PC-3 (cell line): ENCODE measurements at regions not wholly inside any gene's neighbourhood (a gene's known extent, or its start where the extent isn't known, plus 50 kb on each side); places are given as distances from the start of the nearest gene placed in this dataset.

ENCODE experiments used
- ATAC-seq: fragments of 200-7000 bp; cut with Tn5 transposase; 2 replicates; pipeline ENCODE4 v1.9.1; 2020; ENCODE audit warnings: mild to moderate bottlenecking, moderate library complexity
- BruUV-seq: library from RNA; stranded (reverse); fragments of 400-500 nt; replicated peaks from 2 replicates; lab custom pipeline; 2021; lab: Mats Ljungman, UMichigan
- CTCF ChIA-PET: fragments of 300-600 bp; sonication (Branson Sonifier 250); formaldehyde crosslinking; loops from one replicate; lab custom pipeline; 2022; ENCODE audit warnings: antibody characterized with exemption; lab: Charles Lee
- POLR2A ChIA-PET: fragments of 300-600 bp; sonication (Branson Sonifier 250); formaldehyde crosslinking; loops from one replicate; lab custom pipeline; 2022; ENCODE audit warnings: antibody characterized with exemption; ENCODE audit not compliant: unreplicated experiment; lab: Charles Lee
- DNase-seq: peaks from one replicate; pipeline ENCODE4 v3.0.0-alpha.2; 2015
- H2AFZ ChIP-seq: fragments of 300-600 bp; sonication (generic); 2 replicates; pipeline ENCODE4 v1.6.0; 2016; ENCODE audit warnings: antibody characterized with exemption, low read length
- H3F3A ChIP-seq: fragments of 300-600 bp; sonication (generic); one replicate; pipeline ENCODE4 v1.6.0; 2017; ENCODE audit warnings: antibody characterized with exemption, low read length, control low read depth, mild to moderate bottlenecking; ENCODE audit not compliant: unreplicated experiment
- H3K27ac ChIP-seq: fragments of 300-600 bp; sonication (generic); 2 replicates; pipeline ENCODE4 v1.5.1; 2016; ENCODE audit warnings: mild to moderate bottlenecking, low read length
- H3K27me3 ChIP-seq: fragments of 300-600 bp; sonication (generic); 2 replicates; pipeline ENCODE4 v1.6.1; 2016; ENCODE audit warnings: low read length, mixed read lengths
- H3K36me3 ChIP-seq: fragments of 300-600 bp; sonication (generic); 2 replicates; pipeline ENCODE4 v1.6.1; 2016; ENCODE audit warnings: low read depth, mixed run types, low read length, mixed read lengths
- H3K4me1 ChIP-seq: fragments of 300-600 bp; sonication (generic); 2 replicates; pipeline ENCODE4 v1.5.1; 2016; ENCODE audit warnings: low read length; ENCODE audit not compliant: insufficient read depth
- H3K4me2 ChIP-seq: fragments of 300-600 bp; sonication (generic); 2 replicates; pipeline ENCODE4 v1.6.0; 2016; ENCODE audit warnings: low read length
- H3K4me3 ChIP-seq: fragments of 300-600 bp; sonication (generic); 2 replicates; pipeline ENCODE4 v1.5.1; 2016; ENCODE audit warnings: mild to moderate bottlenecking, low read length, mixed read lengths
- H3K79me2 ChIP-seq: fragments of 300-600 bp; sonication (generic); 2 replicates; pipeline ENCODE4 v1.6.1; 2017; ENCODE audit warnings: low read length, mixed read lengths
- H3K9ac ChIP-seq: fragments of 300-600 bp; sonication (generic); 2 replicates; pipeline ENCODE4 v1.6.0; 2016; ENCODE audit warnings: mild to moderate bottlenecking, low read length
- H3K9me2 ChIP-seq: fragments of 300-600 bp; sonication (generic); replicated peaks from 2 replicates; pipeline ENCODE4 v1.6.1; 2016; ENCODE audit warnings: mixed run types, low read length, mixed read lengths
- H3K9me3 ChIP-seq: fragments of 300-600 bp; sonication (generic); 2 replicates; pipeline ENCODE4 v1.6.1; 2016; ENCODE audit warnings: low read length, mixed read lengths
- H4K20me1 ChIP-seq: fragments of 300-600 bp; sonication (generic); 2 replicates; pipeline ENCODE4 v1.6.1; 2016; ENCODE audit warnings: low read length, mixed read lengths
- EZH2 ChIP-seq: fragments of 300-600 bp; sonication (generic); IDR thresholded peaks from one replicate; pipeline ENCODE4 v1.6.1; 2017; ENCODE audit warnings: antibody characterized with exemption, mild to moderate bottlenecking, low read length; ENCODE audit not compliant: unreplicated experiment
- EZH2phosphoT487 ChIP-seq: fragments of 300-600 bp; sonication (generic); IDR thresholded peaks from 2 replicates; pipeline ENCODE4 v1.6.1; 2018; ENCODE audit warnings: mild to moderate bottlenecking, antibody characterized with exemption, low read length, borderline replicate concordance
- intact Hi-C: fragments of 100-400 bp; cut with micrococcal nuclease; formaldehyde crosslinking; loops from 2 replicates; pipeline ENCODE4 v1.9.0; 2023
- TF ChIP-seq, protein P1 (sequence below): fragments of 300-600 bp; sonication (generic); conservative IDR thresholded peaks from 2 replicates; pipeline ENCODE4 v1.5.1; 2017; ENCODE audit warnings: antibody characterized with exemption, low read depth, mild to moderate bottlenecking, low read length

DNA sequence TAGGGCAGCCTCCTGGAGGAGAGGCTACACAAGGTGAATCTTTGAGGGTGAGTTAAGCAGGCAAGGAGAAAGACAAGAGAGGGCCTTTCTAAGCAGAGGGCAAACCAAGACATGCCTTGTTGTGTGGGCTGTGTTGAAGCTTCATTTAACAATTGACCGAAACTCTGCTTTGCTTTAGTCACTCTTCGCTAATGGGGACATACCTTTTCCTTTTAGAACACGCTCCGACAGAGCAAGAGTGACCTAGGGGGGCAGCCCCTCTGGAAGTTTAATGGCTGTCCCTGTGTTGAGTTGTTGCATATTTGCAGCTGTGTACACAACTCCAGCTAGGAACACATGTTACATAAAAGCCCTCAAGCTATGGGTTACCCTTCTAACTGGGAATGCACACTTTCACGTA, 218.1 kb upstream of the WWC1 start:
- no peaks in the 10 kb centered on the region for H3K9me2 ChIP-seq

DNA sequence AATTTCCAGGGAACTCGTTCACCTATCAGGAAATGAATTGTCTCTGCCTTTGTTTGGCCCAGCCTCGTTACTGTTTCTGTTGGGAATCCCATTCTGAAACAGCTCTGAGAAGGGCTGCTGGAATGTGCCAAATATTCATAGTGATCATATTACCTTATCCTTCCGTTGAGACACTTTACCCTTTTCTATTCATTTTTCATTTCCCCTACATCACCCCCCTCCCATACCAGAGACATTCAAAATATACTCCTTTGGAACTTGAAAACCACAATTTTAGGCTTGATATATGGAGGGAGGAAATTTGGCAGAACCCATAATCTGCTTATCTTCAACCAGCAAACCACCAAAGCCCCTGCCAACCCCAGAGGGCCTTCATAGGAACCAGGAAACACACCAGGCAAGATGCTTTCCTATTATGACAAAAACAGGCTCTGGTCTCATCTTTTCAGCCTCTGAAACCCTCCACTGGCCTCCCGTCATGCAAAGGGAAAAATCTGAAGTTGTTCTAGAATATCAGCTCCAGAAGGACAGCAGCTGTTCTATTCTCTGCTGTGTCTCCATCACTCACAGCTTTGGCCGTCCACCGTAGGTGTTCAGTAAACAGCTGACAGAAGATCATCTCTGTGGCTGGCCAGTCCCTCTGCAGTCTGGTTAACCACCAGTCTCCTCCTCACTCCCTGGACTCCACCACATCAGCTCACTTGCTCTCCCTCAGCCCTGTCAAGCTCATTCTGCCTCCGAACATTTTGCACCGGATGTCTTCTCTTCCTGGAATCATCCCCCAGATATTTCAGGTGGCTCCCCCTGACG, 217.2 kb upstream of the WWC1 start:
- ChIA-PET POLR2A (no interaction called here), CTCF (no interaction called here)
- H3K36me3 ChIP-seq: no peaks in the 10 kb centered on the region
- no peaks in the 10 kb centered on the region for H3F3A ChIP-seq
- no peaks in the 10 kb centered on the region for H3K4me1 ChIP-seq
- TF ChIP-seq EZH2phosphoT487 (no peak), EZH2 (no peak)
- TF ChIP-seq, protein P1, sequence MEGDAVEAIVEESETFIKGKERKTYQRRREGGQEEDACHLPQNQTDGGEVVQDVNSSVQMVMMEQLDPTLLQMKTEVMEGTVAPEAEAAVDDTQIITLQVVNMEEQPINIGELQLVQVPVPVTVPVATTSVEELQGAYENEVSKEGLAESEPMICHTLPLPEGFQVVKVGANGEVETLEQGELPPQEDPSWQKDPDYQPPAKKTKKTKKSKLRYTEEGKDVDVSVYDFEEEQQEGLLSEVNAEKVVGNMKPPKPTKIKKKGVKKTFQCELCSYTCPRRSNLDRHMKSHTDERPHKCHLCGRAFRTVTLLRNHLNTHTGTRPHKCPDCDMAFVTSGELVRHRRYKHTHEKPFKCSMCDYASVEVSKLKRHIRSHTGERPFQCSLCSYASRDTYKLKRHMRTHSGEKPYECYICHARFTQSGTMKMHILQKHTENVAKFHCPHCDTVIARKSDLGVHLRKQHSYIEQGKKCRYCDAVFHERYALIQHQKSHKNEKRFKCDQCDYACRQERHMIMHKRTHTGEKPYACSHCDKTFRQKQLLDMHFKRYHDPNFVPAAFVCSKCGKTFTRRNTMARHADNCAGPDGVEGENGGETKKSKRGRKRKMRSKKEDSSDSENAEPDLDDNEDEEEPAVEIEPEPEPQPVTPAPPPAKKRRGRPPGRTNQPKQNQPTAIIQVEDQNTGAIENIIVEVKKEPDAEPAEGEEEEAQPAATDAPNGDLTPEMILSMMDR: no peak
- no peak for DNase-seq
- no peak overlapping the region for H3K4me2 ChIP-seq
- no peak overlapping the region for H2AFZ ChIP-seq
- no peak for ATAC-seq
- no peak overlapping the region for H3K4me3 ChIP-seq
- H3K9me2 ChIP-seq: no peaks in the 10 kb centered on the region
- no peaks in the 10 kb centered on the region for H3K79me2 ChIP-seq
- H3K9ac ChIP-seq: no peak overlapping the region
- no peaks in the 10 kb centered on the region for H4K20me1 ChIP-seq
- intact Hi-C loops: no loop called here
- no peak overlapping the region for H3K27ac ChIP-seq
- peaks cover 9% of the 10 kb centered on the region for H3K27me3 ChIP-seq
- BruUV-seq: no TSS peak
- H3K9me3 ChIP-seq: no peaks in the 10 kb centered on the region

More for the DNA sequence above, 218.1 kb upstream of the WWC1 start:
- Histone ChIP-seq H3K27ac (no peak overlapping the region), H3K4me3 (no peak overlapping the region), H4K20me1 (no peaks in the 10 kb centered on the region), H3K79me2 (no peaks in the 10 kb centered on the region), H3K36me3 (no peaks in the 10 kb centered on the region), H2AFZ (no peak overlapping the region), H3F3A (no peaks in the 10 kb centered on the region), H3K9me3 (no peaks in the 10 kb centered on the region), H3K9ac (no peak overlapping the region), H3K4me2 (no peak overlapping the region), H3K27me3 (peaks cover 17% of the 10 kb centered on the region), H3K4me1 (no peaks in the 10 kb centered on the region)
- intact Hi-C loops: no loop called here
- ChIA-PET POLR2A (no interaction called here), CTCF (no interaction called here)
- no peak for ATAC-seq
- BruUV-seq: no TSS peak
- TF ChIP-seq, protein P1: no peak
- no peak for TF ChIP-seq EZH2phosphoT487
- no peak for TF ChIP-seq EZH2
- DNase-seq: no peak

DNA sequence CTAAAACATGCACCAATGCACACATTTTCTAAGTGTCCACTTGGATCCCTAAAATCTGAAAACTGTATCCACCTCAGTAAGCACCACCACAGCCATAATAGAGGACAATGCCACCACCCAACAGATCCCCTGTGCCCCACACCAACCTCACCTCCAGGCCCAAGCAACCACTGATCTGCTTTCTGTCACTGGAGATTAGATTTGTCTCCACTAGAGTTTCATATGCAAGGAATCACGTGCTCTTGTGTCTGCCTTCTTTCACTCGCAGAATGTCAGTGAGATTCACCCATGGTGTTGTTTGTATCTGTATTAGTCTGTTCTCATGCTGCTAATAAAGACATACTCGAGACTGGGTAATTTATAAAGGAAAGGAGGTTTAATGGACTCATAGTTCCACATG, 216.1 kb upstream of the WWC1 start:
- Histone ChIP-seq H3K9ac (no peak overlapping the region), H3K36me3 (no peaks in the 10 kb centered on the region), H3K9me2 (no peaks in the 10 kb centered on the region), H3K27ac (no peak overlapping the region), H4K20me1 (no peaks in the 10 kb centered on the region), H3K4me1 (no peaks in the 10 kb centered on the region), H3K4me2 (no peak overlapping the region), H3K4me3 (no peak overlapping the region), H3F3A (no peaks in the 10 kb centered on the region), H2AFZ (no peak overlapping the region), H3K9me3 (no peaks in the 10 kb centered on the region), H3K27me3 (no peaks in the 10 kb centered on the region; the same call in 1 of the 2 replicates), H3K79me2 (no peaks in the 10 kb centered on the region)
- no peak for TF ChIP-seq EZH2
- TF ChIP-seq, protein P1: no peak
- no peak for ATAC-seq
- no TSS peak for BruUV-seq
- ChIA-PET POLR2A (no interaction called here), CTCF (no interaction called here)
- intact Hi-C loops: no loop called here
- no peak for DNase-seq
